ENCODE measurements at regions not wholly inside any gene's neighbourhood (a gene's known extent, or its start where the extent isn't known, plus 50 kb on each side); places are given as distances from the start of the nearest gene placed in this dataset.
A peak's percentile ranks its signal among the peaks of the same experiment; 100 is the strongest.

- no peak for DNase-seq
Observed at GRCh38 chr5:33334829-33335228, 105.9 kb upstream of the TARS1 start.

- DNase-seq = no peak
Observed at GRCh38 chr5:33336891-33337636, 103.7 kb upstream of the TARS1 start.

GRCh38 chr5:33337637-33337992 is 103.2 kb upstream of the TARS1 start:
- DNase-seq = no peak

GRCh38 chr5:33338336-33339110 is 102.2 kb upstream of the TARS1 start:
- no peak for DNase-seq

- DNase-seq = no peak
Observed at GRCh38 chr5:33339413-33339812, 101.4 kb upstream of the TARS1 start.

GRCh38 chr5:33340195-33340594 is 100.6 kb upstream of the TARS1 start:
- DNase-seq = no peak

- no peak for DNase-seq
Observed at GRCh38 chr5:33341351-33341750, 99.4 kb upstream of the TARS1 start.

- no peak for DNase-seq
Observed at GRCh38 chr5:33343676-33344327, 97.0 kb upstream of the TARS1 start.

- no peak for DNase-seq
Observed at GRCh38 chr5:33346534-33346933, 94.2 kb upstream of the TARS1 start.

- no peak for DNase-seq
Observed at GRCh38 chr5:33361781-33362180, 79.0 kb upstream of the TARS1 start.

- DNase-seq = no peak
Observed at GRCh38 chr5:33362915-33363314, 77.8 kb upstream of the TARS1 start.

GRCh38 chr5:33363537-33363936 is 77.2 kb upstream of the TARS1 start:
- no peak for DNase-seq

- DNase-seq = no peak
Observed at GRCh38 chr5:33364406-33364805, 76.4 kb upstream of the TARS1 start.

- no peak for DNase-seq
Observed at GRCh38 chr5:33367416-33367815, 73.3 kb upstream of the TARS1 start.

- no peak for DNase-seq
Observed at GRCh38 chr5:33369485-33370465, 71.0 kb upstream of the TARS1 start.

- DNase-seq = no peak
Observed at GRCh38 chr5:33370466-33370859, 70.3 kb upstream of the TARS1 start.

GRCh38 chr5:33371660-33372059 is 69.1 kb upstream of the TARS1 start:
- no peak for DNase-seq

- no peak for DNase-seq
Observed at GRCh38 chr5:33372721-33373472, 67.9 kb upstream of the TARS1 start.

- DNase-seq = no peak
Observed at GRCh38 chr5:33375900-33376299, 64.9 kb upstream of the TARS1 start.

- DNase-seq = peak; percentile 41 to 55
Observed at GRCh38 chr5:33379757-33380156, 61.0 kb upstream of the TARS1 start.

GRCh38 chr5:33381243-33381642 is 59.5 kb upstream of the TARS1 start:
- DNase-seq = no peak
